ENCODE measurements at regions not wholly inside any gene's neighbourhood (a gene's known extent, or its start where the extent isn't known, plus 50 kb on each side); places are given as distances from the start of the nearest gene placed in this dataset.

DNA sequence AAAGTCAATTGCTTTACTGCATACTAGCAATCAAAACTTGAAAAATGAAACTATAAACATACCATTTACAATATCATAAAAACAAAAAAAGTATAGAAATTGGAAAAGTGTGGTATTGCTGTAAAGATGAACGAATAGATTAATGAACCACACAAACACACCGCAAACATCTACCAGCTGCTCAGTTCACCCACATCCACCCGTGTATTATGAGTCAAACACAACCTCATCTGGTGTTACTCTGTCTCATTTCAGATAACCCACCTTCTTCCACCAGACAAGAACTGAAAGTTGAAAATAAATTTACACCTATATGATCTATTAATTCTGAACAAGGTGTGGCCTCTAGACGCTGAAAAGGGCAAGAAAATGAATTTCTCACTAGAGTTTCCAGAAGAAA, 53.3 kb downstream of the BLID start:
- DNase-seq: no peak

DNA sequence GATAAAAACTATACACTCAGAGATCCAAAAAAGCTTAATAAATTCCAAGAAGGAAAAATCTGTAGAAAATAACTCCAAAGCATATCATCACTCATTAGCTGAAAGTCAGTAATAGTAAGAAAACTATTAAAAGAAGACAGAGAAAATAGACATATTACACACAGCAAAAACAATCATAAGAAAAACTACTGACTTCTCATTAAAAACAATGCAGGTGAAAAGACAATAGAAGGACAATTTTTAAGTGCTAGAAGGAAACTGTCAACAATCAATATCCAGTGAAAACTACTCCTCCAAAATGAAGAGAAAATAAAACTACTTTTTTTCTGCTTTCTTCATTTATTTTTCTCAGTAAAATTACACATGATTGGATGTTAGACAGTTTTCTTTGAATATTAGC, 56.5 kb downstream of the BLID start:
- no peak for DNase-seq

DNA sequence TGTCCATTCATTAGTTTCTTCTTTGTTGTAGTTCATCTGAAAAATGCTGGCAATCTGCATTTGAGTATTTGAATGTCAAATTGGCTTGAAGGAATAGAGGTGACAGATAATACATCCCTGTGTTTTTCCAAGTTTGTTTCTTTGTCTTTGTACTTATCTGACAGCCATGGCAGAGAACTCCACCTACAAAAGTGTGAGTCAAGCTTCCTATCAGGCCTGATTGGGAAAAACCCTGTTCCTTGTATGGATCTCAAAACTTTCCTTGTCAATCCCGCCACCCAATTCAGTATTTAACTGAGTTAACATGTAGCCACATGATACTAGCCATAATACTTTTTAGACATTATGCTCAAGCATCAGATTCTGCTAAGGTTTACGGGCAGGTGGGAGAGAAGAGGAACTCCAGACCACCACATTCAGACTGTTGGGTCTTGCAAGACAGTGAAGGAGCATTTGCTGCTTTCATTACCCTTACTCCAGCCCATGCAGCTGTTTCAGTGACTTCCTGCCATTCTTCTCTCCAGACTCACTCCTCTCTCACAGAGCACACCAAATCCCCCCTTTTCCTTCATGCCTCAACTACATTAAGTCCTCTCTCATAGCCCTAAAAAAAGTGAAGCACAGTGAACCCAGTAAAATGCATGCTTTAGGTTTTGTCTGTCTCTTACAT, 65.9 kb downstream of the BLID start:
- no peak for DNase-seq

DNA sequence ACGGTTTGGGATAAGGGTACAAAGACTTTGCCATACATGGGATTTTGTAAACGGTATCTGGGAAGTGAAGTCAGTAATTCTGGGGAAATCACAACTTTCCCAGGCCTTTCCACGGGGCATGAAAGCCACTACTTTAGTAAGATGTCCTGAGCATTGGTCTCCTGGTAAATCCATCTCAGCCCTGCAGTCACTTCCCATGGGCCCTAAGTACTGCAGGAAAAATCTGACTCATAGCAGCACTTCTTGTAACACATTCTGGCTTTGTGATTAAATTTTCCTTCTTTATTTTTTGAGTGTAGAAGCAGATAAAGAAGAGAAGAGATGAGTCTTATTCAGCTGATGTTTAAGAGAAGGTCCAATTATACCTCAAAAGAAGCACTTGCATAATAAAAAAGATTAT, 67.6 kb downstream of the BLID start:
- no peak for DNase-seq

DNA sequence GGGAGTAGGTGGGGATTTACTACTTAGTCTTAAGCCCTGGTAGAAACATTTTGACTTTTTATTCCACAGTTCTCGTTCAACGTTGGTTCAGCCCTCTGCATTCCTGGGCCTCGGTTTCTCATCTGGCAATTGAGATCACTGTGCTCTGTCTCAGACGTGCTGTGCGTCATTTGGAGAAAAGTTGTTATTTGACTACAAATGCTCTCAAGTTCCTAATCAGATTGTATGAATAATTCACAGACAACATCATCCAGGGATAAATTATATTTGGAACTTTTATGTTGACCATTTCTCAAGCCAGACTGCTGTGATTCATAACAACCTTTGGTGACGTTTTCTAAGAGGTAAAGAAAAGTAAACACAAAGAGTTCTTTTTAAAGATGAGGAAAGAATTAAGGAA, 69.2 kb downstream of the BLID start:
- no peak for DNase-seq

DNA sequence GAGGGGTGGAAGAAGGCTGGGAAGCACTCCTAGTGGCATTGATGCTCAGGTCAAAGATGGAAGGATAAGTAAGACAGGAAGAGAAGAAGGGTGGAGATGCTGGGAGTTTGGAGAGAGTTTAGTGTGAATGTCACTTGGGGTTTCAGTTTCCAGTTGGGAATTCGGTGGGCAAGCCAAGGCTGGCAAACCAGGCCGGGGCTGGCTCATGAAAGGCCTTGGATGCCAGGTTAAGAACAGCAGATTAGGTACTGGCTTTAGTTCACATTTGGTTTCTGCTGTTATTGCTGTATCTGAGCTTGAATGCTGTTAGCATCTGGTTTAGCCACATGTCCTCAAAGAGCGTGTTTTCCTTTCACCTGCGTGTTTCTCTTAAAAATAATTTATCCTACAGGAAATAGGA, 69.6 kb downstream of the BLID start:
- no peak for DNase-seq

DNA sequence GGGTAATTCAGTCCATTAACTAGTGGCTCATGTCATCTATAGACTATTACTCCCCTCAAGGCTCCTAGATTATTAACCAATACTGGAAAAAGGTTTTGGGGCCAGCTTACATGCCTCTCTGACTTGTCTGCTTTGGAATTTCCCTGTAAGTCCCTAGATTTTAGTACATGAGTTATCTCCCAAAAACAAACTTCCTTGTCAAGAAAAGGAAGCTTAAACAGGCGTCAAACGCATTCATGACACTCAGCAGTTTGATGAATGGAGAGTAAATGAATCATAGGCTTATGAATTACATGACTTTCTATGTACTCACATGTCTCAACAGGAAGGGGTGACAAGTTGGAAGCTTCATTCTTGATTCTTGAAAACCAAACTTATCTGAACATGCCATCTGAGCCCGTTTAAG, 70.8 kb downstream of the BLID start:
- DNase-seq: no peak

DNA sequence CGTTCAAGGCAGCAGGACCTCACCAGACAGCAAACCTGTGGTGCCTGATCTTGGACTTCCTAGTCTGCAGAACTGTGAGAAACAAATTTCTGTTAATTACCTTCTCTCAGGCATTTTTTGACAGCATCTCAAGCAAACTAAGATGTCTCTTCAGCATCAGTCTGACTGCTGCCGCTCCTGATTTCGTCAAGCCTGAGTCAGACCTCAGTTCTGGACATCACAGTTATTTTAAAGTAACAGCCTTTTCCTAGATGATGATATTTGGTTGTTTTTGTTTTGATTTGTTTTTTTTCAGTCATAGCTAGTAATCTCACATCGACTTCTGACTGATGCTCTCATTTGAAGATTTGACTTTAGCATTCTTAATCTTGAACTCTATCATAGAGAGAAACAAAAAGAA, 71.9 kb downstream of the BLID start:
- no peak for DNase-seq

DNA sequence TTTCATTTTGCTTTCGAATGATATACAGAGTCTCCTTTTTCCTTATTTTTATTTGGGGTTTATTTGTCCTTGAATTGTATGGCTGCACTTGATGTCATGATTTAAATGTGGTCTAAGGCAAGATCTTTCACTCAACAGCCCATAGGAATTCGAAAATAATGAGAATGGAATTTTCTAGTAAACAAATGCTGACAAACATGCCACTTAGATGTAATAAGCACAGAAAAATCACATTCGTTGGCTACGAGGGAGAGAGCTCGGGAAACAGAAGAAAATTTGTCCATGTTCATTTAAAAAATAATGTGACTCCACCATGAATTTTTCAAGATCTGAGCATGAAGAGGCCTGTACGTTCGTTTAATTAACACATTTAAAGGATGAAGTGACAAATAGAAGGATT, 73.0 kb downstream of the BLID start:
- no peak for DNase-seq

DNA sequence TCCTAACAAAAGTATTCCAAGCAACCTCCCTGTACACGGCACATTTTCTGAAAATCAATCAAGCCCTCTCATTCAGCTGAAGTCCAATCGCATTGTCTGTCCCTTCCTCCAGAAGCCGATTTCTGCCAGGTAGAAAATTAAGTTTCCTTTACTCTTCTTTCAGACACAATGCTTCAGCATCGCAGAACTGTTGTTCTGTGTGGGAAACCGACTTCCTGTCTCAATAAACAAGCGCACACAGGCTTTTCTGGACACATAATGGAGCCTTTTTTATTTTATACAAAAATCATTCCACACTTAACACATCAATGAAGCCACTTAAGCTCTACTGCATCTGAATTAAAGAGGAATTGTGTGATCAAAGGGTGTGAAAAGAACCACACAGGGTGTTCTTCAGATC, 75.6 kb downstream of the BLID start:
- DNase-seq: no peak

DNA sequence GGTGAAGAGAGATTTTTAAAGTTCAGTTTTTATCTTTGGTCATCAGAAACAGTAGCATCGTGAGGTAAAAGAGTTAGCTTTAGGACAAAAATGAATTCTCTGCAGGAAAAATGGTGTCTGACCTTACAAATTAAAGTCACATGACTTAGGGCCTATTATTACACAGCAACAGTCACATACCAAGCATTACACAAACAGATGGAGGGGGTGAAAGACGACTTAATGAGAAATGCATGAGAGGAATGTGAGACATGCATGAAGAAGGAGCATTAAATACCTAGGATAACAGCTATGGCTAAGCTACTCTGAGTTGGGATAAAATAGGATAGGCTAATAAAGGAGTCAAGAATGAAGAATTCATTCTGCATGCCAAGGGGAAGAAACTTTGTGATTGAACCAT, 77.5 kb downstream of the BLID start:
- DNase-seq: no peak

DNA sequence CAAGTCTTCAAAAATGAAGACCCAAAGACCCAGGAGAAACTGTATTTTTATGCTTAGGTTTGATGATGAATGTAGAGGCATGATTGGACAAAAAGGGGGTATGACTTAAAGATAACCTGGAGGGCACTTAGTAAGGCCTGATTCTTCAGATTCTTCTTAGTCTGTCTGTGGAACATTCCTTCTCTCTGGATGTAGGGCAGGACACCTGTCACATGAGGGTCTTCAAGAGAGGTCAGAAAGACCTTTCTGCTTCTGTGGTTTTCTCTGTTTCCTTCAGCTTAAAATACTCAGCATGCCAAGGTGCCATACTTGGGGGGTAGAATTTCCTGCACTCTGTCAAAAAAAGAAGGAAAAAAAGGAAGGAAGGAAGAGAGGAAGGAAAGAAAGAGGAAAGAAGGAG, 78.1 kb downstream of the BLID start:
- DNase-seq: no peak

DNA sequence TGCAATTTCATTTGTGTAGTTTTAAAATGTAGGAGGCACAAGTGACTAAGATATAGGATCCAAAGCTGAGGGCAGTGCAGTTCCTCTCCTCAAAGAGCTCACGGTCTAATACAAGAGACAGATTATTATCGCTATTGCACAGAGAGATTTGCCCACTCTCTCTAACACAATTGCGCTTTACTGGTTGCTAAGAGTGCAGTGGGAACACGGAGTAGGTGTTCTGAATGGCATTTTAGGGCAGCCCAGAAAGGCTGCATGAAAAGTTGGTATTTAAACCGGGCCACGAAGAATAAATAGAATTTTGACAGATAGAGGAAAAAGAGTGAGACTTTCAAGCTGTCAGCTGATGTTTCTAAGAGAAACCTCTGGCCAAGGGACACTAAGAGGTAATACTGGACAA, 79.5 kb downstream of the BLID start:
- no peak for DNase-seq

DNA sequence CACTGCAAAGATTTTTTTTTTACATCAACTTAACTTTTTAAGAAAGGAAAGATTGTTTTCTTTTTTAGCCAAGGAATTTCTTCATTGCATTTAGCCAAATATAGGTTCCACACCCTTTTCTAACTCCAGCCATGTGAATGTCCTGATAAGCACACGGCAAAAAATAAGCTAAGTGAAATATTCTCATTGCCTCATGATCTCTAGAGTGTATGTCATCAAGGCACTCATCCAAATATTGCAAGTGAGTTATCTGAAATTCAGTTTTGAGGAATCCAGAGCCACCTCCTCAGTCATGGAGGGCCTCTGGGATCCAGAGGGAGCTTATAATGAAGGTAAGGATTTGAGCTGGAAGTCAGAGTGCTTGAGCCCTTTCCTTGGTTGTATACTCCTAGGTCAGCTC, 80.0 kb downstream of the BLID start:
- no peak for DNase-seq

DNA sequence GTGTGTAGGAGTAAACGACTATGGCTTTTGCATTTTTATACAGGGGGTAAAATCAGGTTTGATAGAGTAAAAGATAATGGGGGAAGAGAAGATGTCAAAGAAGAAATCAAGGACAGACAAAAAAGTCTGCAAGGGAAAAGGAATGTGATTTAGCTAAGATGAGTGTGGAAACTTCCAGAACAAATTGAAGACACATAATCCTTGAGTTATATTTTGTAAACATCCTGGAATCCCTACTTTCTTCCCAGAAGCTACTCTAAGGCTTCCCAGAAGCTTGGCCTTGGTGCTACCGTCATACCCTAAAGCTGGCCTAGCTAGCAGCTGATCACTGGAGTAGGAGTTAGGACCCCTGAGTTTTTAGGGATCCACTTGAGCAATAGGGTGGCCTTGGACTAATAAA, 82.4 kb downstream of the BLID start:
- no peak for DNase-seq

DNA sequence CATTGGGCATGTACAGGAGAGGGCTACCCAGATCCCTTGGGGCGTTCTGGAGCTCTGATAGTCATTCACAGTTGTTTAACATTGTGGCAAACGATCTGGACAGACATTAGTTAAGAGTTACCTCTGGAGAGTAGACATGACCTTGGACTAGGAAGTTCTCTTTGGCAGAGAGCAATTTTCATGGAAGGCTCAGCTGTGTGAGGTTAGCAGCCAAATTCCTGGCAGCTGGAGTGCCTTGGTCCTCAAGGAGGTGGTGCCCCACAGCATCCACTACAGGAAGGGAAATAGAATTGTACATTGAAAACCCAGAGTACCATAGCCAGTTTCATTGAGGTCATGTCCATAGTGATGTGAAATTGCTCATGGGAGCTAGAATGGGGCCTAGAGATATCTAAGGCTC, 82.8 kb downstream of the BLID start:
- no peak for DNase-seq

DNA sequence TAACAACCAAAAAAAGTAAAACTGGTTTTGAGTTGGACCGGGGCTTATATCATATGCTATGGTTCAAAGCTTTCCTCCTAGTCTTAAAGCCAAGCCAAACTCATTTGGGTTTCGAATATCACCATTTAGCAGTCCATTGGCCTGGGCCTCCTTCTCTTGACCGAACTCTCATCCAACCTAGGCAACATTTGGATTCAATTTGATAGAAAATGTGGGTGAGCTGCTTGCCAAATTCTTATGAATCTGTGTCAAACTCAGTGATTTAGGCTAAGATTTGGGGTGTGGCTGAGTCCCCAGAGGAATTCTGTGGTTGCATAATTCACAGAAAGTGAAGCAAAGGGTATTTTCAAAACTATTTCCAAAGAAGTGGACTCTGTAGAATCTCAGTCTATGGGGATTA, 83.7 kb downstream of the BLID start:
- no peak for DNase-seq

DNA sequence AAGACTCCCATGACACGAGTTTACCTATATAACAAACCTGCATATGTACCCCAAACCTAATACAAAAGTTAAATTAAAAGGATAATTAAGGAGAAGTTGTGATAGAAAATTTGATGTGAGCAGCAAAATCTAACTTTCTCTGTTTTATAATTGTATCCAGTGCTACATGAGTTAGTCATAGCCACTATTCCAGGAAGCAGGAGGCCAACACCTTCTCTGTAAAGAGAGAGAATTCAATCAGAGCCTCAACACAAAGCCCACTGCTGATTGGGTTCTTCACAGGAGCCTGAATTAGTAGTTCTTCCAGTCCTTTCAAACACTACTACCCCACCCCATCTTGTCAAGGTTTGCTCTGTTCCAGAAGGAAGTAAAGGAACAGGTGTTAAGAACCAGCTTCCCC, 84.2 kb downstream of the BLID start:
- DNase-seq: no peak

DNA sequence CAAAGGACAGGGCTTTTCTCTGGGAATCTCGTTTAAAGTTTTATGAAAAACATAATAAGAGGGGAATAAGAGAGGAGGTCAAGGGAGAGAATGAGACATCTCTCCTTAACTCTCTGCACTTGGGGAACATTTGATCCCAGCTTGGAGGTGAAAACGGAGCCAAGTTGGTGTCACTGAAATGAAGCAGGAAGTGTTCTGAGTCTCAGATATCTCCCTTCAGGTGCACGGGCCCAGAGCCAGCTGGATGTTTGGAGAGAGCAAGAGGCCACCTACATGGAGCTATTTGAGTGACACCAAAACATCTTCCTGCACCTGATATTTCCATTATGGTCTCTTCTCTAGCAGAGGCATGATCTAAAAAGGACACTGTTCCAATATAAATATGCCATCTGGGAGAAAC, 85.7 kb downstream of the BLID start:
- DNase-seq: no peak

DNA sequence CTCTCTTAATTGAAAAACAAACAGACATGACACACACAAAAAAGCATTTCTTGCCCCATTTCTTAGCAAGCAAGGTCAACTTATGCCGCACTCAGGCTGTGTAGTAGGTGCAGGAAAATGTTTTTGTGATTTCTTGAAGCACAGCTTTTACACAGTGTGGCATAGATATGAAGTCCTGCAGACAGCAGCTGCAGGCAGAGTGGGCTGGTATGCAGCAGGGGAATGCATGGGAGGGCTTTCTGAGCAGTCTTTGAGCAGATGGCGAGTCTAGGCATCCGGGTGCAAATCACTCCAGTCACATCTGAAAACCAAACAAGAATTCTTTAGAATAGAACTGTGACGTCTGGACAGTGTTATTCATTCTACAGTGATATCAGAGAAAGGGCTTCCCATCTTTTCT, 87.5 kb downstream of the BLID start:
- no peak for DNase-seq

DNA sequence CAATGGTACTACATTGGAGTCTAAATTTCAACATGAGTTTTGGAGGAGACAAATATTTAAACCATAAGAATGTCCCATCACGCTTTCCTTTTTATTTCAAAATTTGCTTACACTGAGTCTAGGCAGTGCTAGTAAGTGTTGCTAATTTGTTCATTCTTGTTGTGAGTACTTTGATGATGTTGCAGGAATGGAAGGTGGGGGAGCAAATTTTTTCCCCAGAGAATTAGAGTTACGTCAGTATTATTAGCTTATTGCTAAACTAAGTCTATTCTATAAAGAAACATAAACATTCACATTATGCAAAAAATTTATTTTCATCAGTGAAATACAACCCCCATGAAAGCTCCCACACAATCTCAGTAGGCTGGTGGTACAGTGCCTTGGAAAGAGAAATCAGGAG, 88.0 kb downstream of the BLID start:
- no peak for DNase-seq

DNA sequence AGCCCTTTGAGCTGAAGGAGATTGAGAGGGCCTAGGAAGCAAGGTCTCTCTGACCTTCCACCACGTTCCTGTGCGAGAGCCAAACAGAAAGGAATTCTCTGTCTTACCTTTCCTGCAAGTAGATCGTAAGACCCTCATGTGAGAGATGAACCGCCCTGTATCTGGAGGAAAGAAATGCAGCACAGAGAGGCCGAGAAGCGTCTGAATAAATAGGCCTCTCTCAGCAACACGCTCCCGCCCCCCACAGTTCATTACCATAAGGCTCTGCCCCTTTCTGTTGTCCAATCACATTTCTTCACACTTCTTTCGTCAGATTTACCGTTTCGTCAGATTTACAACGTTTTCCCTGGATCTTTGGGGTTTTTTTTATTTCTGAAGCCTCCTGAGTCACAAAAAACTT, 90.3 kb downstream of the BLID start:
- no peak for DNase-seq

DNA sequence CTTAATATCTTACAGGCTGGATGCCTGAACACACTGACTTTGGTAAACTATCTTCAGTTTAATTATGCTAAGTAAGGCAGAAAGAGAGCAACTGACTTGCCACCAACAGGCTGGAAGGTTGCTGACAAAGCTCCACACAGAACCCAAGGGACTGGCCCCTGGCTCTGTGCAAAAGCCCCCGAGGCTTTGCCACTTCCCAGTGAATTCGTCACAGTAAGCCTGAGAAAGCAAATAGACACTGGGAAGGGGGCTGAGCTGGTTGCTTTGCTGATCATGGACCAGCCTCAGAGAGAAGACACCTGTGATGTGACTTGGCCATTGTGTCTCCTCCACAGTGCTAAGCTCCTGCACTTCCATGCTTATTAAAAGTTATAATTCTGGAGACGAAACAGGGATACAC, 91.7 kb downstream of the BLID start:
- no peak for DNase-seq

DNA sequence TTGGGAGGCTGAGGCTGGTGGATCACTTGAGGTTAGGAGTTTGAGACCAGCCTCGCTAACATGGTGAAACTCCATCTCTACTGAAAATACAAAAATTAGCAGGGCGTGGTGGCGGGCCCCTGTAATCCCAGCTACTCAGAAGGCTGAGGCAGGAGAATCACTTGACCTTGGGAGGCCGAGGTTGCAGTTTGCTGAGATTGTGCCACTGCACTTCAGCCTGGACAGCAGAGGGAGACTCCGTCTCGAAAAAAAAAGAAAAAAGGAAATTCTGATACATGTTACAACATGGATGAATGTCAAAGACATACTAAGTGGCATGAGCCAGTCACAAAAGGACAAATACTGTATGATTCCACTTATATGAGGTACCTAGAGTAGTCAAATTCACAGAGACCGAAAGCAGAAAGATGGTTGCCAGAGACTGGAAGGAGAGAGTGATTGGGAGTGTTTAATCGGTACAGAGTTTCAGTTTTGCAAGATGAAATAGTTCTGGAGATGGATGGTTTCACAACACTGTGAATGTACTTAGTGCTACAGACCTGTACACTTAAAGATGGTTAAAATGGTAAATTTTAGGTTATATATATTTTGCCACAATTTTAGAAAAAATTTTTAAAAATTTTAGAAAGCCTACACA, 92.3 kb downstream of the BLID start:
- DNase-seq: no peak

DNA sequence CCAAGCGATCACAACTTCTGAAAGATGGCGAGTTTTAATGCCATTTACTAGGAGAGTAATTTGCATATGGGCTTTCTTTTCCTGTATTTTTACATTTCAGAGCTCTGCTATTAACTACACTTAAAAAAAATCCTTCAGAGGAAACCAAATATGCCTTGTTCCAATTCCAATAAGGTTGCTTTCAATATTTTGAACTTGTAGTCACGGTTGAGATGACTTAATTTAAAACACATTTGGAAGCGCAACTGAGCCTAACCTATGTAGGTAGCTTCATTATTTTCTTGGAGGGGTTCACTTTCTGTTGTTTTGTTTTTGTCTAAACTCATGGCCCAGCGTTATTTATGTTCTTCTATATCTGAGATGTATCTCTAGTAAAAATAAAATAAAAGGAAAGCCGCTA, 93.4 kb downstream of the BLID start:
- DNase-seq: no peak

Data from NCI-H1105 treated with DMSO at 0.1 percent for 48 hours (cell line).